Activated CD8-positive, alpha-beta memory T cell treated with anti-CD3 and anti-CD28 coated beads, Interleukin-2, amount 10 ng/mL, durations not matched to agents 7 days and 5 days (primary cell): ENCODE measurements at regions not wholly inside any gene's neighbourhood (a gene's known extent, or its start where the extent isn't known, plus 50 kb on each side); places are given as distances from the start of the nearest gene placed in this dataset.

Experiments used
- ATAC-seq: fragments of 150-1000 bp; cut with Tn5 transposase; one replicate; pipeline ENCODE4 v1.10.0; 2021; ENCODE audit warnings: moderate library complexity
- CTCF ChIA-PET: fragments of 350-600 bp; sonication (Branson Sonifier 250); formaldehyde crosslinking; loops from one replicate; lab custom pipeline; 2021; ENCODE audit warnings: antibody characterized with exemption; lab: Charles Lee
- DNase-seq: peaks from one replicate; pipeline ENCODE4 v3.0.0-alpha.2; 2020
- H3K27ac Mint-ChIP-seq: one replicate; pipeline ENCODE4 v1.8.0; 2021; ENCODE audit warnings: mild to moderate bottlenecking, mixed read lengths
- H3K27me3 Mint-ChIP-seq: one replicate; pipeline ENCODE4 v1.8.0; 2021; ENCODE audit warnings: mixed read lengths
- H3K36me3 Mint-ChIP-seq: one replicate; pipeline ENCODE4 v1.8.0; 2021; ENCODE audit warnings: mild to moderate bottlenecking, mixed read lengths
- H3K4me1 Mint-ChIP-seq: one replicate; pipeline ENCODE4 v1.8.0; 2021; ENCODE audit warnings: mixed read lengths
- H3K4me3 Mint-ChIP-seq: one replicate; pipeline ENCODE4 v1.8.0; 2021; ENCODE audit warnings: mild to moderate bottlenecking, moderate library complexity, mixed read lengths
- H3K9me3 Mint-ChIP-seq: one replicate; pipeline ENCODE4 v1.8.0; 2022; ENCODE audit warnings: low read depth, mixed read lengths

- Mint-ChIP-seq H3K36me3 (peaks cover 1% of the 10 kb centered on the region), H3K9me3 (peaks cover 2% of the 10 kb centered on the region), H3K4me3 (no peak overlapping the region), H3K27me3 (peaks cover 42% of the 10 kb centered on the region), H3K4me1 (no peaks in the 10 kb centered on the region), H3K27ac (no peak overlapping the region)
- CTCF ChIA-PET = no interaction called here
- ATAC-seq (no peak), DNase-seq (no peak)
Measured at GRCh38 chr15:39114690-39115378, 466.0 kb upstream of the THBS1 start.

GRCh38 chr15:39115379-39116057 lies 465.4 kb upstream of the THBS1 start:
- H3K27me3 Mint-ChIP-seq = peaks cover 48% of the 10 kb centered on the region
- no peak overlapping the region for H3K4me3 Mint-ChIP-seq
- H3K4me1 Mint-ChIP-seq = no peaks in the 10 kb centered on the region
- DNase-seq (no peak), ATAC-seq (no peak)
- H3K9me3 Mint-ChIP-seq = peaks cover 2% of the 10 kb centered on the region
- H3K27ac Mint-ChIP-seq = no peak overlapping the region
- peaks cover 1% of the 10 kb centered on the region for H3K36me3 Mint-ChIP-seq
- CTCF ChIA-PET = no interaction called here

GRCh38 chr15:39118510-39118909 lies 462.4 kb upstream of the THBS1 start:
- peaks cover 2% of the 10 kb centered on the region for H3K9me3 Mint-ChIP-seq

GRCh38 chr15:39124155-39124552 lies 456.7 kb upstream of the THBS1 start:
- H3K27ac Mint-ChIP-seq = no peak overlapping the region
- ATAC-seq (no peak), DNase-seq (no peak)
- H3K27me3 Mint-ChIP-seq = peaks cover 37% of the 10 kb centered on the region
- H3K36me3 Mint-ChIP-seq = no peaks in the 10 kb centered on the region
- H3K4me1 Mint-ChIP-seq = peaks cover 16% of the 10 kb centered on the region
- CTCF ChIA-PET = no interaction called here
- no peak overlapping the region for H3K4me3 Mint-ChIP-seq
- H3K9me3 Mint-ChIP-seq = no peaks in the 10 kb centered on the region

More at GRCh38 chr15:39118510-39118909, 462.4 kb upstream of the THBS1 start:
- Mint-ChIP-seq H3K4me3 (no peak overlapping the region), H3K27ac (no peak overlapping the region), H3K27me3 (peaks cover 48% of the 10 kb centered on the region), H3K36me3 (peaks cover 1% of the 10 kb centered on the region), H3K4me1 (no peaks in the 10 kb centered on the region)
- ATAC-seq (no peak), DNase-seq (no peak)
- CTCF ChIA-PET = no interaction called here

DNA sequence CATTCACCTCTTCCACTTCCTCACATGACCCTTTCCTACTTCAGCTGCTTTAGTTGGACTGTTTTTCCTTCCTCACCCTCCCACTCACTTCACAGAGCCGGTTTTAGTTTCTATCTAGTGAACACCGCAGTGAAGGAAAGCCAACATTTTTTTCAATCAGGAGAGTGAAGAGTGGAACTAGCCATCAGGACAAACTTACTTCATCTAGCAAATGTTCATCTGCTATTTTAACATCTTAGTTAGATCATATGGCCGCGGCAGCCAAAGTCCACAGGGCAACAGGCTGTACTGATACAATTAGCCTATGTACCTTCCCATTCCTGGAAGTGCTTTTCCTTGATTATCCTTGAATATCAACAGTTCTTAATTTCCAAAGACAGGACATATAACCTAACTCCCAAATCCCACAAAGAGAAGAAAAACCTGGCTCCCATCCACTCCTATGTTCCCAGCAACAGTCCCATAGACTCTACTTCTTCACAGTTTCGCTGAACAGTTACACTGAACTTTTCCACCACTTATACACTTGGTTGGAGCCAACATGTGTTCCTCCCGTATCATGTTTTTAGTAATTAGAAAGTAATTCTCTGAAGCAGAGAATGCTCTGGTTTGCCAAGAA lies 456.2 kb upstream of the THBS1 start:
- CTCF ChIA-PET = interaction anchor here (0.9 to 1.2 kb wide), 2 partner anchors 455 to 632 kb away, joined by 4 to 6 read pairs; no protein-coding TSS in a partner anchor
- Mint-ChIP-seq H3K9me3 (no peaks in the 10 kb centered on the region), H3K27me3 (peaks cover 33% of the 10 kb centered on the region), H3K4me1 (peaks cover 16% of the 10 kb centered on the region), H3K4me3 (no peak overlapping the region), H3K36me3 (no peaks in the 10 kb centered on the region), H3K27ac (no peak overlapping the region)
- no peak for DNase-seq
- ATAC-seq = no peak

GRCh38 chr15:39125226-39125625 lies 455.7 kb upstream of the THBS1 start:
- CTCF ChIA-PET = interaction anchor here (0.9 to 1.2 kb wide), 2 partner anchors 455 to 632 kb away, joined by 4 to 6 read pairs; no protein-coding TSS in a partner anchor
- DNase-seq (no peak), ATAC-seq (no peak)
- Mint-ChIP-seq H3K36me3 (no peaks in the 10 kb centered on the region), H3K27ac (no peak overlapping the region), H3K27me3 (peaks cover 29% of the 10 kb centered on the region), H3K4me3 (no peak overlapping the region), H3K9me3 (no peaks in the 10 kb centered on the region), H3K4me1 (peaks cover 16% of the 10 kb centered on the region)

GRCh38 chr15:39125904-39126303 lies 455.0 kb upstream of the THBS1 start:
- Mint-ChIP-seq H3K9me3 (no peaks in the 10 kb centered on the region), H3K4me3 (no peak overlapping the region), H3K27ac (no peak overlapping the region), H3K27me3 (peaks cover 23% of the 10 kb centered on the region), H3K36me3 (no peaks in the 10 kb centered on the region), H3K4me1 (peaks cover 16% of the 10 kb centered on the region)
- CTCF ChIA-PET = interaction anchor here (1.2 to 1.4 kb wide), 2 partner anchors 454 to 631 kb away, joined by 3 to 4 read pairs; no protein-coding TSS in a partner anchor
- DNase-seq (peak; percentile 43), ATAC-seq (no peak)

DNA sequence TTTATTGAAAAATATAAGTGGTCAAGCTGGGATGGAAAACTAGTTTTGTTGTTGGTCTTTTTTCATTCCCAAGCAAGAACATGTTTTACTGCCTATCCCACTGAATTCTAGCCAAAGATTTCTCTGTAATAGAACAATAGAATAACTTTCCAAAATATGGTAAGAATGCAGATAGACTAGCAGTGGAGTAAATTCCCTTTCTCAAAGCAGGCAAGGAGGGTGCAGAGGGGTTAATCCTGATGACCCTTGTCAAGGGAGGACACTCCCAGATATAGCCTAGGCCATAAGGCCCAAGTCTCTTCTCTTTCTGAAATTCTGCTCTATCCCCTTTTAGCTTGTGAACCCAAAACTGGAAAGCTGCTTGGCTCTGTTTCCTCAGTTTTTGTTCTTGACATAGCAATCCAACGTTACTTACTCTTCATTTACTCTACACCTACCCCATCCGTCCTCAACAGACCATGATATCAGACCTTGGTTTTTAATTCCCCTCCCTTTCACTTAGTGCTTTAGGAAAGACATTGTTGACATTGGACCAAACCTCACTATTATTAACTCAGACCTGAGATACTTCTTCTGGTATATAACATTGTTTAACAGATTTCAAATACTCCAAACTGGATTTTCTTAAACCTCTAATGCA lies 453.6 kb upstream of the THBS1 start:
- peaks cover 16% of the 10 kb centered on the region for H3K4me1 Mint-ChIP-seq
- peaks cover 22% of the 10 kb centered on the region for H3K27me3 Mint-ChIP-seq
- no peak overlapping the region for H3K4me3 Mint-ChIP-seq
- DNase-seq (no peak), ATAC-seq (no peak)
- no peak overlapping the region for H3K27ac Mint-ChIP-seq
- CTCF ChIA-PET = interaction anchor here (1.4 kb wide), 1 partner anchor 453 kb away, joined by 3 read pairs; no protein-coding TSS in a partner anchor
- H3K36me3 Mint-ChIP-seq = no peaks in the 10 kb centered on the region
- no peaks in the 10 kb centered on the region for H3K9me3 Mint-ChIP-seq

DNA sequence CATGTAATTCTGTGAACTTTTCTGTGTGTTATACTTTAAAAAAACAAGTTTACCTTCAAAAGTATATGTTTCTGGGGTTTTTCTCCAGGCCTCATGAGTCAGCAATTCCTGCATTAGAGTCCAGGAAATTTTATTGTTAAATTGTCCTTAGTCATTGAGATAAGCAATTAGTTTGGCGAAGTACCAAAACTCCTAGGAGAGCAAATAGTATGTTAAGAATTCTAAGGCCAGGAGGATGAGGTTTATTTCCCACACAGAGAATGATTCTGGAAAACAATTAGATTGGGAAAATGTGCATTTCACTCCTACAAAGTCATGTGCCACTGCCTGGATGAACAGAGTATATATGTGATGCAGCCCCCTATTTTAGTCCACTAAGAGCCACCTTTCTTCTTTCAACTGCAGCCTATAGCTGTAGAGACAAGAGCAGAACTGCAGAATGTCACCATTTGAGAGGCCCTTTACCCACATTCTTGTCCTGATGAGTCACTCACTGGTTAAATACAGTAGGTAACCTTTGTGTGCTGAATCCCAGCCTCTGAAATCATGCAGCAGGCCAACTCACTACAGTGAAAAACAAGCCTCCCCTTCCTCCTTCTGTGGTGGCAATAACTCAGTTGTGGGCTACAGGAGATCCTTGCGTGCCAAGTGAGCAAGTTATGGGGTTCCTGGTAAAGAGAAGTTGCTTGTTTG lies 452.8 kb upstream of the THBS1 start:
- peaks cover 16% of the 10 kb centered on the region for H3K4me1 Mint-ChIP-seq
- H3K27me3 Mint-ChIP-seq = peaks cover 17% of the 10 kb centered on the region
- ATAC-seq = peak; percentile 39
- H3K9me3 Mint-ChIP-seq = no peaks in the 10 kb centered on the region
- no peak overlapping the region for H3K4me3 Mint-ChIP-seq
- H3K36me3 Mint-ChIP-seq = no peaks in the 10 kb centered on the region
- DNase-seq = no peak
- H3K27ac Mint-ChIP-seq = no peak overlapping the region
- CTCF ChIA-PET = no interaction called here

- no peak for DNase-seq
- CTCF ChIA-PET = no interaction called here
- Mint-ChIP-seq H3K36me3 (no peaks in the 10 kb centered on the region), H3K27me3 (peaks cover 14% of the 10 kb centered on the region), H3K27ac (peak overlapping the region; percentile 12), H3K9me3 (no peaks in the 10 kb centered on the region), H3K4me3 (no peak overlapping the region), H3K4me1 (peaks cover 16% of the 10 kb centered on the region)
- ATAC-seq = no peak
Measured at GRCh38 chr15:39128746-39129145, 452.1 kb upstream of the THBS1 start.

DNA sequence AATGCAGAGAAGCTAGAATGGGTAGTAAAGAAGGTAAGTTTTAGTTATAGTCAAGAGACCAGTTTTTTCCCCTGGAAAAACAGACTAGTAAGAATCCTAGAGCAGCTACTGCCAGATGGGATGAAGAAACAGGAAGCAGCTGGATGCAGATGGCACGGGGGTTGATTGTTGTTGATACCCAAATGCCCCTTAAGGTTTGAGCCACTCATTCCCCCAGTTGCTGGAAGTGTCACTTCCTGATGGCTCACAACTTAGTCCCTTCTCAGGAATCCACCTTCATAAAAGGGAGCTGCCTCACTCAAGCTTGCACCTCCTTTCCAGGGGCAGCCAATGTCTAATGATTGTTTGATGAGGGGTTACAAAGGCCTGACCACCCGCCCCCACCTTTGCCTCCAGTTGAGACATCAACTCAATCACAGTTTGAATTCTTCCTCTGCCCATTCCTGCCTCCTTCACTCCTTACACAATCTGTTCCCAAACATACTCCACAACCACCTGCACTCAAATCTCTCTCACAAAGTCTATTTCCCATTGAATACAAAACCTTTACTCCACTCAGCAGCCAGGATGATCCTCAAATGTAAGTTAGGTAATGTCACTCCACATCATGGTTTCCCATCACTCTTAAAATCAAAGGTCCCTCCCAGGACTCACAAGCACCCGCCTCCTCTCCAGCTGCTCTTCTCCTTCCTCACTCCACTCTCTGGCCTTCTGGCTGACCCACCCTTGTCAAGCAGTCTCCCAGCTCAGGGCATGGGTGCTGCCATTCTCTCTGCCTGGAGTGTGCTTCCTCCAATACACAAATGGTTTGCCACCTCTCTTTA lies 450.1 kb upstream of the THBS1 start:
- DNase-seq (no peak), ATAC-seq (no peak)
- H3K9me3 Mint-ChIP-seq = no peaks in the 10 kb centered on the region
- peaks cover 4% of the 10 kb centered on the region for H3K27me3 Mint-ChIP-seq
- H3K4me1 Mint-ChIP-seq = peaks cover 16% of the 10 kb centered on the region
- CTCF ChIA-PET = interaction anchor here (0.9 kb wide), 1 partner anchor 449 kb away, joined by 3 read pairs; no protein-coding TSS in a partner anchor
- no peaks in the 10 kb centered on the region for H3K36me3 Mint-ChIP-seq
- no peak overlapping the region for H3K4me3 Mint-ChIP-seq
- no peak overlapping the region for H3K27ac Mint-ChIP-seq

- CTCF ChIA-PET = no interaction called here
- Mint-ChIP-seq H3K4me1 (peaks cover 12% of the 10 kb centered on the region), H3K4me3 (no peak overlapping the region), H3K27ac (no peak overlapping the region), H3K9me3 (no peaks in the 10 kb centered on the region), H3K36me3 (no peaks in the 10 kb centered on the region), H3K27me3 (peaks cover 7% of the 10 kb centered on the region)
- DNase-seq = no peak
- no peak for ATAC-seq
Measured at GRCh38 chr15:39131609-39132008, 449.3 kb upstream of the THBS1 start.
